ENCODE measurements at regions not wholly inside any gene's neighbourhood (a gene's known extent, or its start where the extent isn't known, plus 50 kb on each side); places are given as distances from the start of the nearest gene placed in this dataset.

GRCh38 chr3:110767838-110768237, 303.8 kb upstream of the NECTIN3 start:
- Histone ChIP-seq H3K36me3 (ENCODE audit: insufficient read depth, low read length) (no peaks in the 10 kb centered on the region), H3K4me3 (ENCODE audit: low read length) (no peak overlapping the region), H3K27me3 (ENCODE audit: insufficient read depth, low read depth, low read length) (no peaks in the 10 kb centered on the region), H3K4me2 (ENCODE audit: low read length) (no peak overlapping the region), H3K27ac (ENCODE audit: low read length) (no peak overlapping the region), H3K79me2 (replicated peaks; ENCODE audit: insufficient read depth, low read length) (no peaks in the 10 kb centered on the region), H2AFZ (ENCODE audit: low read depth, low read length) (no peak overlapping the region), H3K9me2 (ENCODE audit: insufficient read depth, low read length) (no peaks in the 10 kb centered on the region), H4K20me1 (ENCODE audit: insufficient read depth) (no peaks in the 10 kb centered on the region), H3F3A (ENCODE audit: insufficient read depth, low read length, poor library complexity, severe bottlenecking) (no peaks in the 10 kb centered on the region), H3K9me3 (ENCODE audit: low read length) (no peaks in the 10 kb centered on the region), H3K9ac (ENCODE audit: low read length) (no peak overlapping the region)
- TF ChIP-seq RAD21 (conservative IDR thresholded peaks at IDR 0.05) (no peak), EP300 (conservative IDR thresholded peaks at IDR 0.05; ENCODE audit: poor library complexity, severe bottlenecking) (no peak), SMC3 (conservative IDR thresholded peaks at IDR 0.05; ENCODE audit: poor library complexity) (no peak), EZH2 (IDR thresholded peaks at IDR 0.05; ENCODE audit: borderline replicate concordance, insufficient read depth, low read length, poor library complexity, severe bottlenecking) (no peak), TAF1 (IDR thresholded peaks at IDR 0.05; ENCODE audit: low read depth) (no peak), MXI1 (conservative IDR thresholded peaks at IDR 0.05; ENCODE audit: poor library complexity, severe bottlenecking) (no peak), POLR2AphosphoS5 (IDR thresholded peaks at IDR 0.05) (no peak)
- TF ChIP-seq, protein P1, sequence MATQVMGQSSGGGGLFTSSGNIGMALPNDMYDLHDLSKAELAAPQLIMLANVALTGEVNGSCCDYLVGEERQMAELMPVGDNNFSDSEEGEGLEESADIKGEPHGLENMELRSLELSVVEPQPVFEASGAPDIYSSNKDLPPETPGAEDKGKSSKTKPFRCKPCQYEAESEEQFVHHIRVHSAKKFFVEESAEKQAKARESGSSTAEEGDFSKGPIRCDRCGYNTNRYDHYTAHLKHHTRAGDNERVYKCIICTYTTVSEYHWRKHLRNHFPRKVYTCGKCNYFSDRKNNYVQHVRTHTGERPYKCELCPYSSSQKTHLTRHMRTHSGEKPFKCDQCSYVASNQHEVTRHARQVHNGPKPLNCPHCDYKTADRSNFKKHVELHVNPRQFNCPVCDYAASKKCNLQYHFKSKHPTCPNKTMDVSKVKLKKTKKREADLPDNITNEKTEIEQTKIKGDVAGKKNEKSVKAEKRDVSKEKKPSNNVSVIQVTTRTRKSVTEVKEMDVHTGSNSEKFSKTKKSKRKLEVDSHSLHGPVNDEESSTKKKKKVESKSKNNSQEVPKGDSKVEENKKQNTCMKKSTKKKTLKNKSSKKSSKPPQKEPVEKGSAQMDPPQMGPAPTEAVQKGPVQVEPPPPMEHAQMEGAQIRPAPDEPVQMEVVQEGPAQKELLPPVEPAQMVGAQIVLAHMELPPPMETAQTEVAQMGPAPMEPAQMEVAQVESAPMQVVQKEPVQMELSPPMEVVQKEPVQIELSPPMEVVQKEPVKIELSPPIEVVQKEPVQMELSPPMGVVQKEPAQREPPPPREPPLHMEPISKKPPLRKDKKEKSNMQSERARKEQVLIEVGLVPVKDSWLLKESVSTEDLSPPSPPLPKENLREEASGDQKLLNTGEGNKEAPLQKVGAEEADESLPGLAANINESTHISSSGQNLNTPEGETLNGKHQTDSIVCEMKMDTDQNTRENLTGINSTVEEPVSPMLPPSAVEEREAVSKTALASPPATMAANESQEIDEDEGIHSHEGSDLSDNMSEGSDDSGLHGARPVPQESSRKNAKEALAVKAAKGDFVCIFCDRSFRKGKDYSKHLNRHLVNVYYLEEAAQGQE (IDR thresholded peaks at IDR 0.05; ENCODE audit: borderline replicate concordance): no peak
- TF ChIP-seq, protein P2, sequence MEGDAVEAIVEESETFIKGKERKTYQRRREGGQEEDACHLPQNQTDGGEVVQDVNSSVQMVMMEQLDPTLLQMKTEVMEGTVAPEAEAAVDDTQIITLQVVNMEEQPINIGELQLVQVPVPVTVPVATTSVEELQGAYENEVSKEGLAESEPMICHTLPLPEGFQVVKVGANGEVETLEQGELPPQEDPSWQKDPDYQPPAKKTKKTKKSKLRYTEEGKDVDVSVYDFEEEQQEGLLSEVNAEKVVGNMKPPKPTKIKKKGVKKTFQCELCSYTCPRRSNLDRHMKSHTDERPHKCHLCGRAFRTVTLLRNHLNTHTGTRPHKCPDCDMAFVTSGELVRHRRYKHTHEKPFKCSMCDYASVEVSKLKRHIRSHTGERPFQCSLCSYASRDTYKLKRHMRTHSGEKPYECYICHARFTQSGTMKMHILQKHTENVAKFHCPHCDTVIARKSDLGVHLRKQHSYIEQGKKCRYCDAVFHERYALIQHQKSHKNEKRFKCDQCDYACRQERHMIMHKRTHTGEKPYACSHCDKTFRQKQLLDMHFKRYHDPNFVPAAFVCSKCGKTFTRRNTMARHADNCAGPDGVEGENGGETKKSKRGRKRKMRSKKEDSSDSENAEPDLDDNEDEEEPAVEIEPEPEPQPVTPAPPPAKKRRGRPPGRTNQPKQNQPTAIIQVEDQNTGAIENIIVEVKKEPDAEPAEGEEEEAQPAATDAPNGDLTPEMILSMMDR (IDR thresholded peaks at IDR 0.05; ENCODE audit: poor library complexity, severe bottlenecking): no peak

DNA sequence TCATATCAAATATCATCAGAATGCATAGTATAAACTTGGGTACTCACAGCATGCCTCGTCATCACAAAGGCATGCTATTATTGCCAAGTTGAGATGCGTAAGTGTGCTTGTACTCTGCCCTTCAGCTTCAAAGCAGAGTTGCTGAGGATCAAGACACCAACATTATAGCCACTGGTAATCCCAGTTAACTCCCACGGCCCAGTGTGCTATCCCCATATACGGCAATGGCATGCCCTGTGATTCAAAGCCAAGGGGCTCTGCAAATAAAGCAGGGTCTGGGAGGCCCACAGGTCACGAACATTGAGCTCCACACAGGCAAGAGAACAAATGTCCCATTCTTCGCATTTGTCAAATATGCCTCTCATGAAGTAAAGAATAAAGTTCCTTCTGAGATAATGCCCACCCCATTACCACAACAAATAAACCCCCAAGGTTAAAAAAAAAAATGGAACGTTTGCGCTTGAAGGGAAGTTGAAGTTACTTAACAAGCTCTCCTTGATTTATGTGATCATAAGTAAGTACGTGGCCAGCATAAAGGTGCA, 298.1 kb upstream of the NECTIN3 start:
- no peak overlapping the region for H3K4me3 ChIP-seq (ENCODE audit: low read length)
- no peak for TF ChIP-seq SMC3 (conservative IDR thresholded peaks at IDR 0.05; ENCODE audit: poor library complexity)
- TF ChIP-seq RAD21 (conservative IDR thresholded peaks at IDR 0.05): no peak
- TF ChIP-seq, protein P1 (IDR thresholded peaks at IDR 0.05; ENCODE audit: borderline replicate concordance): no peak
- no peak for TF ChIP-seq POLR2AphosphoS5 (IDR thresholded peaks at IDR 0.05)
- no peak for TF ChIP-seq EP300 (conservative IDR thresholded peaks at IDR 0.05; ENCODE audit: poor library complexity, severe bottlenecking)
- TF ChIP-seq TAF1 (IDR thresholded peaks at IDR 0.05; ENCODE audit: low read depth): no peak
- TF ChIP-seq EZH2 (IDR thresholded peaks at IDR 0.05; ENCODE audit: borderline replicate concordance, insufficient read depth, low read length, poor library complexity, severe bottlenecking): no peak
- TF ChIP-seq, protein P2 (IDR thresholded peaks at IDR 0.05; ENCODE audit: poor library complexity, severe bottlenecking): no peak
- no peak for TF ChIP-seq MXI1 (conservative IDR thresholded peaks at IDR 0.05; ENCODE audit: poor library complexity, severe bottlenecking)
- H3K27me3 ChIP-seq (ENCODE audit: insufficient read depth, low read depth, low read length): no peaks in the 10 kb centered on the region
- H3K9me3 ChIP-seq (ENCODE audit: low read length): no peaks in the 10 kb centered on the region
- no peak overlapping the region for H3K9ac ChIP-seq (ENCODE audit: low read length)
- H3K27ac ChIP-seq (ENCODE audit: low read length): no peak overlapping the region
- H3F3A ChIP-seq (ENCODE audit: insufficient read depth, low read length, poor library complexity, severe bottlenecking): no peaks in the 10 kb centered on the region
- H4K20me1 ChIP-seq (ENCODE audit: insufficient read depth): no peaks in the 10 kb centered on the region
- H3K4me2 ChIP-seq (ENCODE audit: low read length): no peak overlapping the region
- no peak overlapping the region for H2AFZ ChIP-seq (ENCODE audit: low read depth, low read length)
- H3K36me3 ChIP-seq (ENCODE audit: insufficient read depth, low read length): no peaks in the 10 kb centered on the region
- H3K79me2 ChIP-seq (replicated peaks; ENCODE audit: insufficient read depth, low read length): no peaks in the 10 kb centered on the region
- no peaks in the 10 kb centered on the region for H3K9me2 ChIP-seq (ENCODE audit: insufficient read depth, low read length)
